ENCODE measurements at regions not wholly inside any gene's neighbourhood (a gene's known extent, or its start where the extent isn't known, plus 50 kb on each side); places are given as distances from the start of the nearest gene placed in this dataset.
"Not testable (repeated sequence)": the region's sequence is repeated elsewhere in the genome, so short reads cannot be mapped to it uniquely, and the experiment has no call there.

DNA sequence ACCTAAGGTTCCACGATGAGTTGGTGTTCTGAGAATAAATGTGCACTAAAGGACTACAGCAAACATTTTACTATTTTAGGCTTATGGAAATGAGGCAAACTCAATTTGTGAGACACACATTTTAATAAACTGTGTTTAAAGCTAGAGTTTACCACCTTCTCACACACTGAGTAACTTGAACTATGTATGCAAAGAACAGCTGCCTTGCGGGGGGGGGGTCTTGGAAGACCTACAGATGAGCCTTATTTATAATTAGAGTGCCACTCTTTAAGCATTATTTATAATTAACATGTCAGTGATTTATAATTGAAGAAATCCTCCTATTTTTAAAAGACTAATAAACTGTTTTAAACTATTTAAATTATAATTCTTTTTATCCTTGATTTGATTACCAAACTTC lies 300.4 kb downstream of the DLEU7 start:
- TF ChIP-seq, protein P1, sequence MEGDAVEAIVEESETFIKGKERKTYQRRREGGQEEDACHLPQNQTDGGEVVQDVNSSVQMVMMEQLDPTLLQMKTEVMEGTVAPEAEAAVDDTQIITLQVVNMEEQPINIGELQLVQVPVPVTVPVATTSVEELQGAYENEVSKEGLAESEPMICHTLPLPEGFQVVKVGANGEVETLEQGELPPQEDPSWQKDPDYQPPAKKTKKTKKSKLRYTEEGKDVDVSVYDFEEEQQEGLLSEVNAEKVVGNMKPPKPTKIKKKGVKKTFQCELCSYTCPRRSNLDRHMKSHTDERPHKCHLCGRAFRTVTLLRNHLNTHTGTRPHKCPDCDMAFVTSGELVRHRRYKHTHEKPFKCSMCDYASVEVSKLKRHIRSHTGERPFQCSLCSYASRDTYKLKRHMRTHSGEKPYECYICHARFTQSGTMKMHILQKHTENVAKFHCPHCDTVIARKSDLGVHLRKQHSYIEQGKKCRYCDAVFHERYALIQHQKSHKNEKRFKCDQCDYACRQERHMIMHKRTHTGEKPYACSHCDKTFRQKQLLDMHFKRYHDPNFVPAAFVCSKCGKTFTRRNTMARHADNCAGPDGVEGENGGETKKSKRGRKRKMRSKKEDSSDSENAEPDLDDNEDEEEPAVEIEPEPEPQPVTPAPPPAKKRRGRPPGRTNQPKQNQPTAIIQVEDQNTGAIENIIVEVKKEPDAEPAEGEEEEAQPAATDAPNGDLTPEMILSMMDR (IDR thresholded peaks at IDR 0.05), result no peak
- no peak for TF ChIP-seq ZFX (IDR thresholded peaks at IDR 0.05; ENCODE audit: borderline replicate concordance)
- H3K27ac ChIP-seq, result no peak overlapping the region

- TF ChIP-seq ZFX (IDR thresholded peaks at IDR 0.05; ENCODE audit: borderline replicate concordance), result no peak
- TF ChIP-seq, protein P1 (IDR thresholded peaks at IDR 0.05), result no peak
- H3K27ac ChIP-seq, result no peak overlapping the region
Observed at GRCh38 chr13:50543782-50544181, 299.7 kb downstream of the DLEU7 start.

- TF ChIP-seq, protein P1 (IDR thresholded peaks at IDR 0.05), result no peak
- no peak for TF ChIP-seq ZFX (IDR thresholded peaks at IDR 0.05; ENCODE audit: borderline replicate concordance)
Observed at GRCh38 chr13:50544211-50544610, 299.3 kb downstream of the DLEU7 start.

GRCh38 chr13:50547175-50547574 lies 296.3 kb downstream of the DLEU7 start:
- not testable (repeated sequence) for H3K27ac ChIP-seq

More at GRCh38 chr13:50544211-50544610, 299.3 kb downstream of the DLEU7 start:
- no peak overlapping the region for H3K27ac ChIP-seq

DNA sequence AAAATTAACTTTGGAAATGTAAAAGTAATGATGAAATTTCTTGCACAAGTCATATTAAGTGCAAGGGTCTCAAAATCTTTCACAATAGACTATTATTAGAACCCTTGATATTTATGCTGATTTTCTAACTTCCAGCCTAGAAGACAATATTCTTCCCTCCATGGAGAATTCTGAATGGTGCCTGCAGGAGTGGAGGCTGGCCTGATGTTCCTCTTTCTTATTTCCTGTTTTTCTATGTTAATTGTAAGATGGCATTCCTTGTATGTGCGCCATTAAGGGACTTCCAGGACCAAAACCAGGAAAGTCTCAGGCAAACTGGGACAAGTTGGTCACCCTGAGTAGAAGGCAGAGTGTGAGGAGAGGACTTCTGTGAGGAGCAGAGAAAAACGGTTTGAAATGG lies 294.9 kb downstream of the DLEU7 start:
- TF ChIP-seq, protein P1 (IDR thresholded peaks at IDR 0.05), result no peak
- TF ChIP-seq ZFX (IDR thresholded peaks at IDR 0.05; ENCODE audit: borderline replicate concordance), result no peak
- H3K27ac ChIP-seq, result no peak overlapping the region

DNA sequence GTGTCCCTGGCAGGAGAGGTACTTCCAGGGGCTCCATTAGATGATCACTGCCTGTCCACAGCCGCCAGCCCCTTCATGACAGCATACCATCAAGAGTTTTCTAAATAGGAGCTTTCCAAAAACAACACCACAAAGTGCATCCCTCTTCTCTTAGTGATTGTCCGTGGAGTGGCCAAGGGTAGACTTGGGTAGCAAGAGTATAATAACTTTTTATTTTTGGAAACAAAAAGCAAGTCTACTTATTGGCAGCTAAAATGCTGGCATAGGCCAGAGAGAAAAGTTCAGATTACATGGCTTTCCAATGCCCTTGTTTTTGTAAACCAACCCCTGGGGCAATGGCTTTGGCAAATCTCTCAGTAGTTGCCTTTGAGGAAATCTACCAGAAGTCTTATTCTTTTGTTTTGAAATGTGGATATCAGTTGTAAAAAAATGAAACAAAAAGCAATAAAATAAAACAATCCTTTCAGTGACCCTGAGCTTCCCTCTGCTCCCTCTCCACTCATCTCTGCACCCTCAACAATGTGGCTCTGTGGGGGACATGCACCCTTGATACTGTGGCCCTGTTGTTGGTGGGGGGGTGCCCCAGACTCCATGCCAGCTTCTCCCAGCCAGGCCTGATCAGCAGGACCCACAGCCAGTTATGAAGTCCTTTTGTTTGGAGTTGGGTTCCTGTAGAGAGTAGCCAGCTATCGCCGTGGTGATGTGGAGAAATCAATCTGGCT lies 294.1 kb downstream of the DLEU7 start:
- H3K27ac ChIP-seq, result no peak overlapping the region
- TF ChIP-seq, protein P1 (IDR thresholded peaks at IDR 0.05), result no peak
- no peak for TF ChIP-seq ZFX (IDR thresholded peaks at IDR 0.05; ENCODE audit: borderline replicate concordance)

DNA sequence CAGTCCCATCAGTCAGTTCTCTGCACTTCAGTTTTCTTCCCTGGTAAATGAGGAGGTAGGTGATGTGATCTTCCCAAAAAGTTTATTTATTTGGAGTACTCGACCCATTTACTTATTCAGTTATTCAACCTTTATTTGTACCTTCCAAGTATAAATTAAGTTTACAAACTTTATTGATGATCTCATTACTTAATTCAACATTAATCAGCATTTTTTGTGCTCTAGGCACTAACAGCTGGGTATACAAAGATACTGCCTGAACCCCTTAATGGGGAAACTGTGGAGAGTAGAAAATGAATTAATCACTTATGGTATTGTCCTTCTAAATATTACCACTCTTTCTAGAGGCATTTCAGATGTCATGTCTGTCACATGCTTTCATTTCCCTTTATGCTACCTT lies 293.3 kb downstream of the DLEU7 start:
- no peak overlapping the region for H3K27ac ChIP-seq
- no peak for TF ChIP-seq ZFX (IDR thresholded peaks at IDR 0.05; ENCODE audit: borderline replicate concordance)
- TF ChIP-seq, protein P1 (IDR thresholded peaks at IDR 0.05), result no peak
